HepG2 (cell line): ENCODE measurements at regions not wholly inside any gene's neighbourhood (a gene's known extent, or its start where the extent isn't known, plus 50 kb on each side); places are given as distances from the start of the nearest gene placed in this dataset.

Experiments
- ATAC-seq: fragments of 200-7000 bp; cut with Tn5 transposase; 3 replicates; pipeline ENCODE4 v1.9.1; 2020; ENCODE audit warnings: mild to moderate bottlenecking, moderate library complexity
- BruUV-seq: library from RNA; stranded (reverse); fragments of 400-500 nt; replicated peaks from 2 replicates; lab custom pipeline; 2021; lab: Mats Ljungman, UMichigan
- CTCF ChIA-PET: fragments of 300-600 bp; formaldehyde crosslinking; extraction: SDS; loops from one replicate; lab custom pipeline; 2021; ENCODE audit warnings: low total read pairs, inconsistent platforms, low intra/inter-chr PET ratio; lab: Yijun Ruan, JAX
- POLR2A ChIA-PET: fragments of 350-600 bp; sonication (Branson Sonifier 250); formaldehyde crosslinking; loops from one replicate; lab custom pipeline; 2020; ENCODE audit warnings: antibody characterized with exemption, inconsistent platforms; lab: Yijun Ruan, JAX
- DNase-seq: peaks from one replicate; pipeline ENCODE4 v3.0.0-alpha.2; 2015; ENCODE audit warnings: low spot score
- FAIRE-seq: peaks from 3 replicates; lab custom pipeline; 2011; peaks lifted over from hg19 to GRCh38; lab: Jason Lieb, UNC
- H2AFZ ChIP-seq: one replicate; pipeline ENCODE4 v1.6.1; 2011; ENCODE audit warnings: low read length, inconsistent platforms
- H3K27ac ChIP-seq: fragments of 300-600 bp; 3 replicates; pipeline ENCODE4 v1.8.0; 2011; ENCODE audit warnings: mixed run types, mild to moderate bottlenecking, mixed read lengths, low read length, inconsistent platforms; ENCODE audit not compliant: insufficient read depth; ENCODE audit errors: extremely low read length
- H3K27me3 ChIP-seq, 2 experiments: fragments of 200-600 bp in 1 of 2; 2 replicates in 1 of 2; 3 replicates in 1 of 2; pipeline versions ENCODE4 v1.6.0 to v1.8.0; 2011; ENCODE audit warnings: low read length in 2 of 2, mild to moderate bottlenecking in 2 of 2, moderate library complexity in 2 of 2, inconsistent platforms in 1 of 2; ENCODE audit not compliant: insufficient read depth in 2 of 2, control insufficient read depth in 1 of 2
- H3K36me3 ChIP-seq, 2 experiments: fragments of 200-600 bp in 1 of 2; replicated peaks in 1 of 2; 2 replicates in 1 of 2; 3 replicates in 1 of 2; pipeline versions ENCODE4 v1.5.1 to v1.8.0; 2011; ENCODE audit warnings: low read length in 2 of 2, inconsistent platforms in 1 of 2; ENCODE audit not compliant: insufficient read depth in 2 of 2, control insufficient read depth in 1 of 2
- H3K4me1 ChIP-seq: 2 replicates; pipeline ENCODE4 v1.5.1; 2012; ENCODE audit warnings: low read length, inconsistent platforms; ENCODE audit not compliant: insufficient read depth
- H3K4me2 ChIP-seq: 2 replicates; pipeline ENCODE4 v1.6.0; 2011; ENCODE audit warnings: low read depth, low read length, inconsistent platforms
- H3K4me3 ChIP-seq, 3 experiments: fragments of 200-600 bp in 1 of 3; sonication (generic), shearing (Covaris generic) in 1 of 3; replicated peaks in 1 of 3; 2 replicates each; pipeline ENCODE4 v1.5.1; 2011 to 2016; ENCODE audit warnings: low read length in 3 of 3, inconsistent platforms in 2 of 3, low read depth in 2 of 3, mild to moderate bottlenecking in 2 of 3, control low read depth in 1 of 3, mixed read lengths in 1 of 3; ENCODE audit not compliant: insufficient read depth in 1 of 3
- H3K79me2 ChIP-seq: one replicate; pipeline ENCODE4 v1.6.1; 2011; ENCODE audit warnings: low read length, inconsistent platforms; ENCODE audit not compliant: insufficient read depth
- H3K9ac ChIP-seq: 2 replicates; pipeline ENCODE4 v1.6.0; 2011; ENCODE audit warnings: mild to moderate bottlenecking, low read depth, low read length, inconsistent platforms; ENCODE audit not compliant: insufficient read depth
- H3K9me3 ChIP-seq: 2 replicates; pipeline ENCODE4 v1.5.1; 2012; ENCODE audit warnings: mild to moderate bottlenecking, low read length
- H4K20me1 ChIP-seq: 2 replicates; pipeline ENCODE4 v1.6.0; 2011; ENCODE audit warnings: inconsistent platforms, mild to moderate bottlenecking, low read length, moderate library complexity; ENCODE audit not compliant: insufficient read depth
- ARHGAP35 ChIP-seq: sonication (generic); formaldehyde crosslinking; IDR thresholded peaks from 2 replicates; pipeline ENCODE4 v1.9.0; 2022; ENCODE audit warnings: mild to moderate bottlenecking, inconsistent platforms, moderate library complexity, missing genetic modification reagents, borderline replicate concordance
- DNMT1 ChIP-seq: sonication (generic); formaldehyde crosslinking; IDR thresholded peaks from 2 replicates; pipeline ENCODE4 v1.5.1; 2020; ENCODE audit warnings: mild to moderate bottlenecking, missing genetic modification reagents
- GRHL1 ChIP-seq: sonication (generic); formaldehyde crosslinking; conservative IDR thresholded peaks from 2 replicates; pipeline ENCODE4 v1.8.0; 2022; ENCODE audit warnings: missing genetic modification reagents
- HDAC6 ChIP-seq: fragments of 200-600 bp; sonication (generic); IDR thresholded peaks from 2 replicates; pipeline ENCODE4 v1.7.0; 2017; ENCODE audit warnings: mild to moderate bottlenecking, antibody characterized with exemption, low read length, low read depth
- MTF2 ChIP-seq: sonication (generic); formaldehyde crosslinking; IDR thresholded peaks from 2 replicates; pipeline ENCODE4 v1.5.0; 2020; ENCODE audit warnings: missing genetic modification reagents, borderline replicate concordance
- MYC ChIP-seq: sonication (generic); formaldehyde crosslinking; IDR thresholded peaks from 2 replicates; pipeline ENCODE4 v1.9.0; 2021; ENCODE audit warnings: missing genetic modification reagents, borderline replicate concordance
- POLR2G ChIP-seq: fragments of 200-400 bp; formaldehyde crosslinking; IDR thresholded peaks from 2 replicates; pipeline ENCODE4 v1.6.1; 2018; ENCODE audit warnings: mild to moderate bottlenecking, low read depth, low read length, moderate library complexity
- SAFB2 ChIP-seq: sonication (generic); formaldehyde crosslinking; IDR thresholded peaks from 2 replicates; pipeline ENCODE4 v1.5.1; 2020; ENCODE audit warnings: missing genetic modification reagents, low read depth, mild to moderate bottlenecking, borderline replicate concordance
- U2AF2 ChIP-seq: fragments of 200-400 bp; formaldehyde crosslinking; IDR thresholded peaks from 2 replicates; pipeline ENCODE4 v1.6.1; 2017; ENCODE audit warnings: low read depth, mild to moderate bottlenecking, low read length
- ZBTB2 ChIP-seq: sonication (generic); formaldehyde crosslinking; IDR thresholded peaks from 2 replicates; pipeline ENCODE4 v1.8.0; 2022; ENCODE audit warnings: low read depth, missing genetic modification reagents
- ZNF124 ChIP-seq: sonication (generic); formaldehyde crosslinking; IDR thresholded peaks from 2 replicates; pipeline ENCODE4 v1.4.0; 2020; ENCODE audit warnings: missing genetic modification reagents
- ZNF552 ChIP-seq: sonication (generic); formaldehyde crosslinking; IDR thresholded peaks from 2 replicates; pipeline ENCODE4 v1.9.0; 2022; ENCODE audit warnings: missing genetic modification reagents, mild to moderate bottlenecking, borderline replicate concordance
- ZNF570 ChIP-seq: sonication (generic); formaldehyde crosslinking; IDR thresholded peaks from 2 replicates; pipeline ENCODE4 v1.4.0; 2020; ENCODE audit warnings: mild to moderate bottlenecking, missing genetic modification reagents, borderline replicate concordance
- ZNF644 ChIP-seq: IDR thresholded peaks from 2 replicates; pipeline ENCODE4 v1.6.1; 2016; ENCODE audit warnings: low read depth
- ZNF780A ChIP-seq: sonication (generic); formaldehyde crosslinking; IDR thresholded peaks from 2 replicates; pipeline ENCODE4 v1.8.0; 2022; ENCODE audit warnings: mild to moderate bottlenecking, missing genetic modification reagents, moderate library complexity
- WGBS: methylation state at CpG from one replicate; pipeline ENCODE4 v1.1.6; 2017; ENCODE audit warnings: low lambda C conversion rate; 5-methylcytosine and 5-hydroxymethylcytosine counted together
- in situ Hi-C: cut with HindIII; loops from 2 replicates; pipeline ENCODE4 v1.10.0; 2017; ENCODE audit warnings: low pct_unique_long_range_greater_than_20kb; ENCODE audit not compliant: extremely low pct_ligation_motif_present
- intact Hi-C: fragments of 100-400 bp; cut with micrococcal nuclease; formaldehyde crosslinking; loops from one replicate; pipeline ENCODE4 v1.10.0; 2022; ENCODE audit not compliant: unreplicated experiment

GRCh38 chr12:102757882-102758226 lies 159.2 kb downstream of the PAH start:
- no peak for DNase-seq
- 18% methylated on average over 1 of the region's 1 CpG for WGBS
- no peak overlapping the region for H3K9ac ChIP-seq
- ChIA-PET POLR2A (no interaction called here), CTCF (no interaction called here)
- H3K27me3 ChIP-seq, result peaks cover 0 to 10% of the 10 kb centered on the region in 2 experiments; a peak in 1 of 5 replicates
- no peaks in the 10 kb centered on the region for H3K36me3 ChIP-seq
- no peaks in the 10 kb centered on the region for H3K9me3 ChIP-seq
- BruUV-seq, result no TSS peak
- no peaks in the 10 kb centered on the region for H3K4me1 ChIP-seq
- H3K79me2 ChIP-seq, result no peaks in the 10 kb centered on the region
- in situ Hi-C loops (no loop called here), intact Hi-C loops (no loop called here)
- TF ChIP-seq ZNF644 (CRISPR knock-in tag) (no peak), U2AF2 (no peak), ARHGAP35 (CRISPR knock-in tag) (no peak), ZNF570 (CRISPR knock-in tag) (no peak), HDAC6 (no peak), SAFB2 (CRISPR knock-in tag) (no peak), ZNF552 (no peak)
- no peak overlapping the region for H3K27ac ChIP-seq
- no peak overlapping the region for H3K4me3 ChIP-seq
- no peak overlapping the region for H3K4me2 ChIP-seq
- no peak for ATAC-seq
- no peak overlapping the region for H2AFZ ChIP-seq
- H4K20me1 ChIP-seq, result no peaks in the 10 kb centered on the region
- no peak for FAIRE-seq

- WGBS, result 23% methylated on average over 8 of the region's 8 CpGs
- FAIRE-seq, result no peak
- Histone ChIP-seq H3K4me1 (no peaks in the 10 kb centered on the region), H3K4me3 (no peak overlapping the region), H3K9ac (no peak overlapping the region), H3K27ac (no peak overlapping the region), H3K36me3 (no peaks in the 10 kb centered on the region), H3K79me2 (no peaks in the 10 kb centered on the region), H3K9me3 (no peaks in the 10 kb centered on the region), H2AFZ (no peak overlapping the region), H4K20me1 (no peaks in the 10 kb centered on the region), H3K4me2 (no peak overlapping the region), H3K27me3 (peaks cover 0 to 10% of the 10 kb centered on the region in 2 experiments; a peak in 1 of 5 replicates)
- in situ Hi-C loops (no loop called here), intact Hi-C loops (no loop called here)
- no TSS peak for BruUV-seq
- CTCF ChIA-PET, result no interaction called here
- POLR2A ChIA-PET, result no interaction called here
- ATAC-seq, result no peak
- DNase-seq, result no peak
- TF ChIP-seq ZNF780A (CRISPR knock-in tag), result no peak
- no peak for TF ChIP-seq POLR2G
- no peak for TF ChIP-seq GRHL1 (CRISPR knock-in tag)
- TF ChIP-seq DNMT1, result no peak
- TF ChIP-seq ZNF124, result no peak
- no peak for TF ChIP-seq MTF2 (CRISPR knock-in tag)
- no peak for TF ChIP-seq MYC (CRISPR knock-in tag)
- no peak for TF ChIP-seq ZBTB2 (CRISPR knock-in tag)
These were observed 159.7 kb downstream of the PAH start for GRCh38 chr12:102757154-102757881.
